ENCODE measurements at regions not wholly inside any gene's neighbourhood (a gene's known extent, or its start where the extent isn't known, plus 50 kb on each side); places are given as distances from the start of the nearest gene placed in this dataset.

GRCh38 chr5:153902016-153902415 lies 136.7 kb downstream of the FAM114A2 start:
- TF ChIP-seq, protein P1, sequence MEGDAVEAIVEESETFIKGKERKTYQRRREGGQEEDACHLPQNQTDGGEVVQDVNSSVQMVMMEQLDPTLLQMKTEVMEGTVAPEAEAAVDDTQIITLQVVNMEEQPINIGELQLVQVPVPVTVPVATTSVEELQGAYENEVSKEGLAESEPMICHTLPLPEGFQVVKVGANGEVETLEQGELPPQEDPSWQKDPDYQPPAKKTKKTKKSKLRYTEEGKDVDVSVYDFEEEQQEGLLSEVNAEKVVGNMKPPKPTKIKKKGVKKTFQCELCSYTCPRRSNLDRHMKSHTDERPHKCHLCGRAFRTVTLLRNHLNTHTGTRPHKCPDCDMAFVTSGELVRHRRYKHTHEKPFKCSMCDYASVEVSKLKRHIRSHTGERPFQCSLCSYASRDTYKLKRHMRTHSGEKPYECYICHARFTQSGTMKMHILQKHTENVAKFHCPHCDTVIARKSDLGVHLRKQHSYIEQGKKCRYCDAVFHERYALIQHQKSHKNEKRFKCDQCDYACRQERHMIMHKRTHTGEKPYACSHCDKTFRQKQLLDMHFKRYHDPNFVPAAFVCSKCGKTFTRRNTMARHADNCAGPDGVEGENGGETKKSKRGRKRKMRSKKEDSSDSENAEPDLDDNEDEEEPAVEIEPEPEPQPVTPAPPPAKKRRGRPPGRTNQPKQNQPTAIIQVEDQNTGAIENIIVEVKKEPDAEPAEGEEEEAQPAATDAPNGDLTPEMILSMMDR (conservative IDR thresholded peaks at IDR 0.05; ENCODE audit: low read length), result no peak
- no peak for TF ChIP-seq EZH2phosphoT487 (IDR thresholded peaks at IDR 0.05; ENCODE audit: borderline replicate concordance, low read depth, low read length)
